Gastroesophageal sphincter (tissue), 4 donors: ENCODE measurements at regions not wholly inside any gene's neighbourhood (a gene's known extent, or its start where the extent isn't known, plus 50 kb on each side); places are given as distances from the start of the nearest gene placed in this dataset.
A peak's percentile ranks its signal among the peaks of the same experiment; 100 is the strongest.

ENCODE experiments used
- ATAC-seq: fragments of 150-250 bp; one replicate; pipeline ENCODE4 v1.9.1; 2016; ENCODE audit warnings: mild to moderate bottlenecking, moderate library complexity
- H3K27ac ChIP-seq, 4 donors: fragments of 200-600 bp; sonication (generic) in 3 of 4; 1 replicate in 3 of 4; 2 replicates in 1 of 4; pipeline ENCODE4 v1.5.1; 2016 to 2019
- H3K27me3 ChIP-seq: fragments of 200-600 bp; sonication (generic); one replicate; pipeline ENCODE4 v1.5.1; 2019
- H3K36me3 ChIP-seq, 2 donors: fragments of 200-600 bp; sonication (generic); one replicate each; pipeline ENCODE4 v1.5.1; 2019; ENCODE audit warnings: control low read depth in 1 of 2
- H3K4me1 ChIP-seq, 3 donors: fragments of 200-600 bp; sonication (generic); 1 replicate in 2 of 3; 2 replicates in 1 of 3; pipeline ENCODE4 v1.5.1; 2016 to 2019; ENCODE audit warnings: control low read depth in 2 of 3
- H3K4me3 ChIP-seq, 2 donors: fragments of 200-600 bp; sonication (generic); one replicate each; pipeline ENCODE4 v1.5.1; 2019; ENCODE audit warnings: mild to moderate bottlenecking in 1 of 2, moderate library complexity in 1 of 2
- H3K9me3 ChIP-seq, 3 donors: fragments of 200-600 bp; sonication (generic); one replicate each; pipeline ENCODE4 v1.5.1; 2017 to 2019; ENCODE audit warnings: control low read depth in 2 of 3
- CTCF ChIP-seq, 4 experiments: fragments of 200-600 bp in 2 of 4; fragments of 450-650 bp in 2 of 4; sonication (generic) in 1 of 4; IDR thresholded peaks; one replicate each; pipeline ENCODE4 v1.5.1; 2017 to 2019; ENCODE audit warnings: antibody characterized with exemption in 4 of 4, mild to moderate bottlenecking in 2 of 4, moderate library complexity in 2 of 4
- EP300 ChIP-seq: sonication (generic); formaldehyde crosslinking; IDR thresholded peaks from one replicate; pipeline ENCODE4 v1.6.1; 2017; ENCODE audit warnings: antibody characterized with exemption, mild to moderate bottlenecking
- POLR2A ChIP-seq, 2 donors: fragments of 450-650 bp; IDR thresholded peaks; one replicate each; pipeline ENCODE4 v1.6.1; 2017; ENCODE audit warnings: antibody characterized with exemption in 2 of 2, mild to moderate bottlenecking in 2 of 2, moderate library complexity in 1 of 2
- POLR2AphosphoS5 ChIP-seq: sonication (generic); formaldehyde crosslinking; IDR thresholded peaks from one replicate; pipeline ENCODE4 v1.6.1; 2017; ENCODE audit warnings: antibody characterized with exemption
- WGBS, 2 donors: methylation state at CpG; one replicate each; pipeline ENCODE4 v1.1.5; 2018; ENCODE audit warnings: low coverage in 1 of 2; 5-methylcytosine and 5-hydroxymethylcytosine counted together

- TF ChIP-seq CTCF (IDR thresholded peaks at IDR 0.05) = no peak
- no peak for TF ChIP-seq EP300
- TF ChIP-seq POLR2AphosphoS5 = no peak
- TF ChIP-seq POLR2A (IDR thresholded peaks at IDR 0.05) = no peak
- no peak for ATAC-seq
- Histone ChIP-seq H3K4me3 (no peak overlapping the region), H3K4me1 (peaks cover 0 to 10% (median 7%) of the 10 kb centered on the region in 3 donors), H3K27me3 (no peaks in the 10 kb centered on the region), H3K36me3 (no peaks in the 10 kb centered on the region), H3K9me3 (peaks cover 0 to 7% (median 0%) of the 10 kb centered on the region in 3 donors), H3K27ac (no peak overlapping the region)
- WGBS, 2 donors = 88 to 89% methylated on average over 3 to 4 of the region's 6 CpGs
These were observed 117.2 kb upstream of the NXT1 start for GRCh38 chr20:23233341-23233740.

- WGBS, 2 donors = 96 to 98% methylated on average over 4 of the region's 11 CpGs
- no peaks in the 10 kb centered on the region for H3K27me3 ChIP-seq
- peaks cover 0 to 7% (median 0%) of the 10 kb centered on the region in 3 donors for H3K9me3 ChIP-seq
- H3K27ac ChIP-seq = no peak overlapping the region
- H3K36me3 ChIP-seq = no peaks in the 10 kb centered on the region
- TF ChIP-seq POLR2A (IDR thresholded peaks at IDR 0.05) = no peak
- TF ChIP-seq EP300 = no peak
- no peak for TF ChIP-seq POLR2AphosphoS5
- H3K4me1 ChIP-seq = peaks cover 0 to 10% (median 7%) of the 10 kb centered on the region in 3 donors
- H3K4me3 ChIP-seq = no peak overlapping the region
- ATAC-seq = no peak
These were observed 117.8 kb upstream of the NXT1 start for GRCh38 chr20:23232679-23233308.

GRCh38 chr20:23232219-23232581 lies 118.4 kb upstream of the NXT1 start:
- TF ChIP-seq CTCF (IDR thresholded peaks at IDR 0.05) (no peak), EP300 (no peak), POLR2A (IDR thresholded peaks at IDR 0.05) (no peak), POLR2AphosphoS5 (no peak)
- WGBS, 2 donors = 100% methylated on average over 1 of the region's 4 CpGs

GRCh38 chr20:23231561-23232218 lies 118.9 kb upstream of the NXT1 start:
- TF ChIP-seq POLR2A (IDR thresholded peaks at IDR 0.05) (no peak), POLR2AphosphoS5 (no peak), CTCF (IDR thresholded peaks at IDR 0.05) (no peak), EP300 (no peak)
- WGBS, 2 donors = 74 to 85% methylated on average over 3 to 5 of the region's 6 CpGs
- peaks cover 0 to 10% (median 7%) of the 10 kb centered on the region in 3 donors for H3K4me1 ChIP-seq
- H3K36me3 ChIP-seq = no peaks in the 10 kb centered on the region
- peaks cover 0 to 7% (median 0%) of the 10 kb centered on the region in 3 donors for H3K9me3 ChIP-seq
- no peaks in the 10 kb centered on the region for H3K27me3 ChIP-seq
- H3K4me3 ChIP-seq = no peak overlapping the region
- no peak overlapping the region for H3K27ac ChIP-seq
- peak; percentile 22 for ATAC-seq

More at GRCh38 chr20:23232219-23232581, 118.4 kb upstream of the NXT1 start:
- no peaks in the 10 kb centered on the region for H3K27me3 ChIP-seq
- ATAC-seq = no peak
- no peak overlapping the region for H3K27ac ChIP-seq
- H3K36me3 ChIP-seq = no peaks in the 10 kb centered on the region
- H3K4me1 ChIP-seq = peaks cover 0 to 10% (median 7%) of the 10 kb centered on the region in 3 donors
- peaks cover 0 to 7% (median 0%) of the 10 kb centered on the region in 3 donors for H3K9me3 ChIP-seq
- no peak overlapping the region for H3K4me3 ChIP-seq

GRCh38 chr20:23230766-23231385 lies 119.7 kb upstream of the NXT1 start:
- Histone ChIP-seq H3K4me1 (peaks cover 0 to 10% (median 7%) of the 10 kb centered on the region in 3 donors), H3K36me3 (no peaks in the 10 kb centered on the region), H3K4me3 (no peak overlapping the region), H3K27ac (no peak overlapping the region), H3K9me3 (peaks cover 0 to 7% (median 0%) of the 10 kb centered on the region in 3 donors), H3K27me3 (no peaks in the 10 kb centered on the region)
- TF ChIP-seq CTCF (IDR thresholded peaks at IDR 0.05) (no peak), EP300 (no peak), POLR2AphosphoS5 (no peak), POLR2A (IDR thresholded peaks at IDR 0.05) (no peak)
- WGBS, 2 donors = 81 to 100% methylated on average over 1 to 5 of the region's 16 CpGs
- ATAC-seq = no peak
